GM12892 (cell line): ENCODE measurements at regions not wholly inside any gene's neighbourhood (a gene's known extent, or its start where the extent isn't known, plus 50 kb on each side); places are given as distances from the start of the nearest gene placed in this dataset.

ENCODE experiments used
- POLR2A ChIP-seq: IDR thresholded peaks from 2 replicates; pipeline ENCODE4 v1.6.1; 2011; ENCODE audit warnings: low read depth, low read length, control low read depth
- POLR2AphosphoS5 ChIP-seq: IDR thresholded peaks from 2 replicates; pipeline ENCODE4 v1.6.1; 2011; ENCODE audit warnings: low read depth, low read length, control low read depth

DNA sequence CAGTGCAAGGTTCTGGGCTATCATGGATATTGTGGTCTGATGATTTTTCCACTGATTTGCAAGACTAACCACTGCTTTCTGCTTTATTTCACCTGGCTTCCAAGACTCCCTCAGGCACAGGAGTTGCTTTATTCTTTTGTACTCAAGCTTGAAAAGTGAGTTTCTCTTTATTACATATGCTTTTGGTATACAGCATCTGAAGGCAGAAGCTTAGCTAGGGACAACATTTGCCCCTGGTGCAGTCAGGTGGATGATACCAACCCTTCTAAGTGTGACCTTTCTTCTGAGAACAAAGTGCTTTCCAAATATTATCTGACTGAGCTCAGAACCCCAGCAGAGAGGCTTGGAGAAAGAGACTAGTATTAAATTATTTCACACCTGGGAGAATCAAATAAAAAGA, 94.0 kb upstream of the PHACTR1 start:
- TF ChIP-seq POLR2A, result no peak
- TF ChIP-seq POLR2AphosphoS5, result no peak
